HepG2 (cell line): ENCODE measurements at regions not wholly inside any gene's neighbourhood (a gene's known extent, or its start where the extent isn't known, plus 50 kb on each side); places are given as distances from the start of the nearest gene placed in this dataset.

Source experiments
- EEA1 ChIP-seq: sonication (generic); formaldehyde crosslinking; IDR thresholded peaks from 2 replicates; pipeline ENCODE4 v1.5.1; 2020; ENCODE audit warnings: mild to moderate bottlenecking, missing genetic modification reagents, borderline replicate concordance
- FOXJ3 ChIP-seq: sonication (generic); formaldehyde crosslinking; IDR thresholded peaks from 2 replicates; pipeline ENCODE4 v1.4.0; 2020; ENCODE audit warnings: missing genetic modification reagents, mild to moderate bottlenecking, borderline replicate concordance
- GZF1 ChIP-seq: sonication (generic); formaldehyde crosslinking; IDR thresholded peaks from 2 replicates; pipeline ENCODE4 v1.5.1; 2020; ENCODE audit warnings: mild to moderate bottlenecking, missing genetic modification reagents
- IRX3 ChIP-seq: sonication (generic); formaldehyde crosslinking; IDR thresholded peaks from 2 replicates; pipeline ENCODE4 v1.8.1; 2023; ENCODE audit warnings: mild to moderate bottlenecking, low read depth, missing genetic modification reagents, borderline replicate concordance
- PHF5A ChIP-seq: IDR thresholded peaks from one replicate; pipeline ENCODE4 v1.6.1; 2018; ENCODE audit warnings: low read depth, missing genetic modification reagents; ENCODE audit not compliant: unreplicated experiment
- RFX1 ChIP-seq: fragments of 450-650 bp; IDR thresholded peaks from 2 replicates; pipeline ENCODE4 v1.6.1; 2017
- TFDP2 ChIP-seq: sonication (generic); formaldehyde crosslinking; IDR thresholded peaks from 2 replicates; pipeline ENCODE4 v1.4.0; 2020; ENCODE audit warnings: missing genetic modification reagents
- THYN1 ChIP-seq: sonication (generic); formaldehyde crosslinking; IDR thresholded peaks from 2 replicates; pipeline ENCODE4 v1.8.1; 2023; ENCODE audit warnings: low read depth, mild to moderate bottlenecking, moderate library complexity, missing genetic modification reagents, borderline replicate concordance
- ZBTB4 ChIP-seq: sonication (generic); formaldehyde crosslinking; IDR thresholded peaks from 2 replicates; pipeline ENCODE4 v1.4.0; 2020; ENCODE audit warnings: missing genetic modification reagents, mild to moderate bottlenecking, borderline replicate concordance
- ZMYM4 ChIP-seq: sonication (generic); formaldehyde crosslinking; IDR thresholded peaks from 2 replicates; pipeline ENCODE4 v1.8.1; 2023; ENCODE audit warnings: mild to moderate bottlenecking, missing genetic modification reagents
- ZNF275 ChIP-seq: sonication (generic); formaldehyde crosslinking; IDR thresholded peaks from 2 replicates; pipeline ENCODE4 v1.8.0; 2022; ENCODE audit warnings: missing genetic modification reagents, mild to moderate bottlenecking, inconsistent platforms, borderline replicate concordance
- ZNF646 ChIP-seq: sonication (generic); formaldehyde crosslinking; IDR thresholded peaks from 2 replicates; pipeline ENCODE4 v1.9.0; 2021; ENCODE audit warnings: mild to moderate bottlenecking, missing genetic modification reagents
- ZNF883 ChIP-seq: sonication (generic); formaldehyde crosslinking; IDR thresholded peaks from 2 replicates; pipeline ENCODE4 v1.5.1; 2020; ENCODE audit warnings: mild to moderate bottlenecking, missing genetic modification reagents; ENCODE audit errors: not compliant biosample characterization

DNA sequence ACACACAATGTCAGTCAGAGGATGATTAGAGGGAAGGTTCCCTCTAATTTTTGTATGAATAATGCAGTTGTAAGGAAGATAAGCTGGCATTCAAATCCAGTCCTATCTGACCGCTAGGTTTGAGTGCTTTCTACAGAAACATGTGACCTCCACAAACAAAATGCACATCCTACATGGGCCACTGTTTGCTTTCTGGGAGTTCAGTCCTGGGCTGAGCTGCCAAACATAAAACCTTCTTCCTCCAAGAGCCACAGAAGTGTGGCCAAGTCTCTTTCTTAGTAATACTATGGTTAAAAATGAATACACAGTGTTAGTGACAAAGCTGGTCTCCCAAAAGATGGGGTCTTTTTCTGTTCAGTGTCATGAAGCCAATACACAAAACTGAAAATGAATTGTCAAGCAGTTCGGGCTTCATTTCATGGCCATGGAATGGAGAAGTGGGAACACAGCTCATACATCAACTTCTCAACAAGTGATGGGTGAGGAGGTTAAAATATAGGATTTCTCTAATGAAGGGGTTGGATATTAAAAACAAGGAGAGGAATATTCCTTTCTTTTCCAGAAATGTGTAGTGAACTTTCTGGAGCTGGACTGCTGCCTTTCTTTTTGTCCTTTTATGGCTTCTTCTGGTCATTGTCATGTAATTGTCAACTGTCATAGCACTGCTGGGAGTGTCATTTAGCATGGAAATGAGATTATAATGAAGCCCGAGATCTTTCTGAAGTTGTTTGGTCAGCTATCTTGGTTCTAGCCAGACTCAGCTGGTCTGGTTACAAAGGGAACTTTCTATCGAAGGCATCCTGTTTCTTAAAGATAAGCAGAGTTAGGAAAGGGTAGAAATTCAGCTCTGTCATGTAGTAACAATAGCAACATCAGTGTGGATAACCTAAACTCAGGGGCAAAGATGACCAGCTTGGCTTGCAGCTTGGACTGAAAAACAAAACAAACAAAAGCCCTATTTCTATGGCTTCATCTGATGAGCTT lies 135.1 kb downstream of the CHD1L start (continued):
- TF ChIP-seq ZNF275 (no peak), TFDP2 (CRISPR knock-in tag) (no peak), FOXJ3 (CRISPR knock-in tag) (no peak), ZMYM4 (CRISPR knock-in tag) (no peak), THYN1 (CRISPR knock-in tag) (no peak), IRX3 (CRISPR knock-in tag) (no peak), PHF5A (no peak), ZNF883 (CRISPR knock-in tag) (no peak), RFX1 (no peak), EEA1 (CRISPR knock-in tag) (no peak), ZBTB4 (CRISPR knock-in tag) (no peak), ZNF646 (CRISPR knock-in tag) (no peak), GZF1 (no peak)
